HCT116 (cell line): ENCODE measurements at regions not wholly inside any gene's neighbourhood (a gene's known extent, or its start where the extent isn't known, plus 50 kb on each side); places are given as distances from the start of the nearest gene placed in this dataset.

Experiments used
- ATAC-seq: fragments of 200-7000 bp; cut with Tn5 transposase; 2 replicates; pipeline ENCODE4 v1.9.1; 2020; ENCODE audit warnings: mild to moderate bottlenecking, moderate library complexity
- BruUV-seq: library from RNA; stranded (reverse); fragments of 400-500 nt; replicated peaks from 2 replicates; lab custom pipeline; 2021; lab: Mats Ljungman, UMichigan
- CTCF ChIA-PET: fragments of 300-600 bp; sonication (Branson Sonifier 250); formaldehyde crosslinking; loops from one replicate; lab custom pipeline; 2021; ENCODE audit warnings: antibody characterized with exemption; lab: Charles Lee
- POLR2A ChIA-PET: fragments of 300-600, 350-600 bp; sonication (Branson Sonifier 250); formaldehyde crosslinking; loops from one replicate; lab custom pipeline; 2021; ENCODE audit warnings: antibody characterized with exemption; lab: Charles Lee
- RAD21 ChIA-PET, 2 experiments: fragments of 300-600 bp; sonication (Branson Sonifier 250); formaldehyde crosslinking; loops; one replicate each; lab custom pipeline; 2023; ENCODE audit warnings: low total read pairs in 2 of 2; ENCODE audit not compliant: uncharacterized antibody in 2 of 2, unreplicated experiment in 2 of 2, low non-redundant PET in 1 of 2; lab: Charles Lee
- DNase-seq: peaks from one replicate; pipeline ENCODE4 v3.0.0-alpha.2; 2010; ENCODE audit warnings: low read depth, low spot score
- H2AFZ ChIP-seq: fragments of 200-600 bp; shearing (Covaris generic), sonication (generic); 2 replicates; pipeline ENCODE4 v1.6.1; 2017; ENCODE audit warnings: low read depth, mixed run types, mixed read lengths, antibody characterized with exemption, low read length; ENCODE audit not compliant: poor library complexity, severe bottlenecking
- H3K27ac ChIP-seq: 2 replicates; pipeline ENCODE4 v1.5.1; 2012; ENCODE audit warnings: low read depth, low read length
- H3K27me3 ChIP-seq: fragments of 200-600 bp; sonication (generic); 2 replicates; pipeline ENCODE4 v1.6.1; 2016; ENCODE audit warnings: mixed run types, low read length, mixed read lengths; ENCODE audit not compliant: insufficient read depth
- H3K36me3 ChIP-seq, 2 experiments: fragments of 200-500 bp in 1 of 2; fragments of 200-600 bp in 1 of 2; sonication (Bioruptor generic) in 1 of 2; sonication (generic) in 1 of 2; 2 replicates each; pipeline versions ENCODE4 v1.5.1 to v1.6.1; 2014 to 2016; ENCODE audit warnings: low read length in 2 of 2, inconsistent platforms in 1 of 2, mixed read lengths in 1 of 2, mixed run types in 1 of 2; ENCODE audit not compliant: insufficient read depth in 2 of 2, control insufficient read depth in 1 of 2
- H3K4me1 ChIP-seq, 2 experiments: fragments of 200-600 bp in 1 of 2; sonication (generic) in 1 of 2; 2 replicates each; pipeline versions ENCODE4 v1.5.1 to v1.6.1; 2012 to 2017; ENCODE audit warnings: low read length in 2 of 2, inconsistent platforms in 1 of 2, mild to moderate bottlenecking in 1 of 2, mixed read lengths in 1 of 2, mixed run types in 1 of 2, moderate library complexity in 1 of 2; ENCODE audit not compliant: insufficient read depth in 2 of 2, control insufficient read depth in 1 of 2
- H3K4me2 ChIP-seq: fragments of 200-600 bp; sonication (generic); 2 replicates; pipeline ENCODE4 v1.6.1; 2017; ENCODE audit warnings: mixed run types, low read length, mixed read lengths
- H3K4me3 ChIP-seq, 2 experiments: fragments of 200-600 bp in 1 of 2; sonication (generic) in 1 of 2; replicated peaks in 1 of 2; 2 replicates each; pipeline ENCODE4 v1.5.1; 2011 to 2016; ENCODE audit warnings: low read length in 2 of 2, control low read depth in 1 of 2, low read depth in 1 of 2, mild to moderate bottlenecking in 1 of 2, mixed read lengths in 1 of 2, mixed run types in 1 of 2
- H3K79me2 ChIP-seq: fragments of 200-600 bp; sonication (generic); 2 replicates; pipeline ENCODE4 v1.6.1; 2017; ENCODE audit warnings: mild to moderate bottlenecking, mixed run types, low read length, moderate library complexity, mixed read lengths; ENCODE audit not compliant: insufficient read depth
- H3K9ac ChIP-seq: fragments of 200-600 bp; sonication (generic); 2 replicates; pipeline ENCODE4 v1.6.1; 2016; ENCODE audit warnings: low read length, mixed read lengths
- H3K9me2 ChIP-seq: fragments of 200-600 bp; sonication (generic), shearing (Covaris generic); 2 replicates; pipeline ENCODE4 v1.6.1; 2017; ENCODE audit warnings: mixed run types, mild to moderate bottlenecking, moderate library complexity; ENCODE audit not compliant: insufficient read depth
- H3K9me3 ChIP-seq, 2 experiments: fragments of 200-500 bp in 1 of 2; fragments of 200-600 bp in 1 of 2; sonication (Bioruptor generic) in 1 of 2; sonication (generic) in 1 of 2; 2 replicates each; pipeline ENCODE4 v1.6.1; 2014 to 2017; ENCODE audit warnings: low read length in 2 of 2, mixed read lengths in 2 of 2, inconsistent platforms in 1 of 2, low read depth in 1 of 2, mild to moderate bottlenecking in 1 of 2, mixed run types in 1 of 2, moderate library complexity in 1 of 2; ENCODE audit not compliant: control insufficient read depth in 1 of 2, insufficient read depth in 1 of 2
- H4K20me1 ChIP-seq: fragments of 200-600 bp; sonication (generic), shearing (Covaris generic); 2 replicates; pipeline ENCODE4 v1.6.1; 2017; ENCODE audit warnings: mixed run types, mild to moderate bottlenecking, moderate library complexity; ENCODE audit not compliant: insufficient read depth
- CEBPB ChIP-seq: IDR thresholded peaks from 2 replicates; pipeline ENCODE4 v1.6.1; 2012; ENCODE audit warnings: low read depth
- EGR1 ChIP-seq: IDR thresholded peaks from 2 replicates; pipeline ENCODE4 v1.6.1; 2012; ENCODE audit warnings: low read depth
- ELF1 ChIP-seq: IDR thresholded peaks from 2 replicates; pipeline ENCODE4 v1.6.1; 2012; ENCODE audit warnings: low read depth, borderline replicate concordance
- EZH2 ChIP-seq: fragments of 200-600 bp; sonication (generic); IDR thresholded peaks from 2 replicates; pipeline ENCODE4 v1.6.1; 2017; ENCODE audit warnings: antibody characterized with exemption, mixed run types
- EZH2phosphoT487 ChIP-seq: fragments of 200-600 bp; IDR thresholded peaks from 2 replicates; pipeline ENCODE4 v1.6.1; 2018; ENCODE audit warnings: antibody characterized with exemption, borderline replicate concordance
- FOSL1 ChIP-seq: IDR thresholded peaks from 2 replicates; pipeline ENCODE4 v1.6.1; 2012; ENCODE audit warnings: low read depth
- RAD21 ChIP-seq: IDR thresholded peaks from 2 replicates; pipeline ENCODE4 v1.6.1; 2012; ENCODE audit warnings: low read depth, mild to moderate bottlenecking
- SIN3A ChIP-seq: IDR thresholded peaks from 2 replicates; pipeline ENCODE4 v1.6.1; 2012; ENCODE audit warnings: low read depth
- SRF ChIP-seq: IDR thresholded peaks from 2 replicates; pipeline ENCODE4 v1.6.1; 2012; ENCODE audit warnings: low read depth
- TCF7L2 ChIP-seq: IDR thresholded peaks from 2 replicates; pipeline ENCODE4 v1.7.0; 2011; ENCODE audit warnings: borderline replicate concordance, inconsistent platforms; ENCODE audit not compliant: insufficient read depth, insufficient read length; ENCODE audit errors: extremely low read depth
- YY1 ChIP-seq: IDR thresholded peaks from 2 replicates; pipeline ENCODE4 v1.6.1; 2011; ENCODE audit warnings: low read length, low read depth, moderate library complexity, mild to moderate bottlenecking; ENCODE audit not compliant: insufficient replicate concordance; ENCODE audit errors: extremely low read depth
- ZFX ChIP-seq: fragments of 450-650 bp; IDR thresholded peaks from 2 replicates; pipeline ENCODE4 v1.6.1; 2017
- ZNF274 ChIP-seq: fragments of 200-500 bp; sonication (Bioruptor generic); IDR thresholded peaks from 2 replicates; pipeline ENCODE4 v1.6.1; 2014; ENCODE audit warnings: mild to moderate bottlenecking, low read depth, low read length, inconsistent platforms
- intact Hi-C: fragments of 100-400 bp; cut with micrococcal nuclease; formaldehyde crosslinking; loops from 2 replicates; pipeline ENCODE4 v1.10.0; 2022
- TF ChIP-seq, protein P1 (sequence below): IDR thresholded peaks from 2 replicates; pipeline ENCODE4 v1.6.1; 2011; ENCODE audit warnings: mild to moderate bottlenecking, low read length, moderate library complexity; ENCODE audit not compliant: insufficient replicate concordance; ENCODE audit errors: extremely low read depth
- TF ChIP-seq, protein P2 (sequence below), 3 experiments: fragments of 200-600 bp in 1 of 3; sonication (generic) in 1 of 3; IDR thresholded peaks in 2 of 3; conservative IDR thresholded peaks in 1 of 3; 2 replicates each; pipeline ENCODE4 v1.5.1; 2012 to 2017; ENCODE audit warnings: low read depth in 2 of 3, low read length in 2 of 3, antibody characterized with exemption in 1 of 3, borderline replicate concordance in 1 of 3, control low read depth in 1 of 3, mild to moderate bottlenecking in 1 of 3, mixed read lengths in 1 of 3, mixed run types in 1 of 3, moderate library complexity in 1 of 3; ENCODE audit not compliant: insufficient read depth in 1 of 3
- TF ChIP-seq, protein P3 (sequence below): IDR thresholded peaks from 2 replicates; pipeline ENCODE4 v1.6.1; 2012; ENCODE audit warnings: low read depth

DNA sequence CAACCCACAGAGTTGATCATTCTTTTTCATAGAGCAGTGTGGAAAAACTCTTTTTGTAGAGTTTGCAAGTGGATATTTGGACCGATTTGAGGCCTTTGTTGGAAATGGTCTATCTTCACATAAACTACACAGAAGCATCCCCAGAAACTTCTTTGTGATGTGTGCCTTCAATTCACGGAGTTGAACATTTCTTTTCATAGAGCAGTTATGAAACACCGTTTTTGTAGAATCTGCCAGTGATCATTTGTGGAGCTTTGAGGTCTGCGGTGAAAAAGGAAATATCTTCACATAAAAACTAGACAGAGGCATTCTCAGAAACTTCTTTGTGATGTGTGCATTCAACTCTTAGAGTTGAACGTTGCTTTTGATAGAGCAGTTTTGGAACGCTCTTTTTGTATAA is 618.4 kb upstream of the ZNF337 start:
- intact Hi-C loops = loop anchor here (10.0 kb wide), 1 partner anchor 60 kb away; no protein-coding TSS in a partner anchor
- H3K9me2 ChIP-seq = no peaks in the 10 kb centered on the region
- no peak overlapping the region for H3K4me2 ChIP-seq
- no peaks in the 10 kb centered on the region for H3K36me3 ChIP-seq
- TF ChIP-seq EZH2phosphoT487 (no peak), RAD21 (no peak), ELF1 (no peak), TCF7L2 (no peak), SRF (no peak), ZNF274 (no peak), FOSL1 (no peak), EZH2 (no peak), YY1 (no peak), CEBPB (no peak), ZFX (no peak), SIN3A (no peak), EGR1 (no peak)
- TF ChIP-seq, protein P1, sequence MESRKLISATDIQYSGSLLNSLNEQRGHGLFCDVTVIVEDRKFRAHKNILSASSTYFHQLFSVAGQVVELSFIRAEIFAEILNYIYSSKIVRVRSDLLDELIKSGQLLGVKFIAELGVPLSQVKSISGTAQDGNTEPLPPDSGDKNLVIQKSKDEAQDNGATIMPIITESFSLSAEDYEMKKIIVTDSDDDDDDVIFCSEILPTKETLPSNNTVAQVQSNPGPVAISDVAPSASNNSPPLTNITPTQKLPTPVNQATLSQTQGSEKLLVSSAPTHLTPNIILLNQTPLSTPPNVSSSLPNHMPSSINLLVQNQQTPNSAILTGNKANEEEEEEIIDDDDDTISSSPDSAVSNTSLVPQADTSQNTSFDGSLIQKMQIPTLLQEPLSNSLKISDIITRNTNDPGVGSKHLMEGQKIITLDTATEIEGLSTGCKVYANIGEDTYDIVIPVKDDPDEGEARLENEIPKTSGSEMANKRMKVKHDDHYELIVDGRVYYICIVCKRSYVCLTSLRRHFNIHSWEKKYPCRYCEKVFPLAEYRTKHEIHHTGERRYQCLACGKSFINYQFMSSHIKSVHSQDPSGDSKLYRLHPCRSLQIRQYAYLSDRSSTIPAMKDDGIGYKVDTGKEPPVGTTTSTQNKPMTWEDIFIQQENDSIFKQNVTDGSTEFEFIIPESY = no peak
- TF ChIP-seq, protein P2, sequence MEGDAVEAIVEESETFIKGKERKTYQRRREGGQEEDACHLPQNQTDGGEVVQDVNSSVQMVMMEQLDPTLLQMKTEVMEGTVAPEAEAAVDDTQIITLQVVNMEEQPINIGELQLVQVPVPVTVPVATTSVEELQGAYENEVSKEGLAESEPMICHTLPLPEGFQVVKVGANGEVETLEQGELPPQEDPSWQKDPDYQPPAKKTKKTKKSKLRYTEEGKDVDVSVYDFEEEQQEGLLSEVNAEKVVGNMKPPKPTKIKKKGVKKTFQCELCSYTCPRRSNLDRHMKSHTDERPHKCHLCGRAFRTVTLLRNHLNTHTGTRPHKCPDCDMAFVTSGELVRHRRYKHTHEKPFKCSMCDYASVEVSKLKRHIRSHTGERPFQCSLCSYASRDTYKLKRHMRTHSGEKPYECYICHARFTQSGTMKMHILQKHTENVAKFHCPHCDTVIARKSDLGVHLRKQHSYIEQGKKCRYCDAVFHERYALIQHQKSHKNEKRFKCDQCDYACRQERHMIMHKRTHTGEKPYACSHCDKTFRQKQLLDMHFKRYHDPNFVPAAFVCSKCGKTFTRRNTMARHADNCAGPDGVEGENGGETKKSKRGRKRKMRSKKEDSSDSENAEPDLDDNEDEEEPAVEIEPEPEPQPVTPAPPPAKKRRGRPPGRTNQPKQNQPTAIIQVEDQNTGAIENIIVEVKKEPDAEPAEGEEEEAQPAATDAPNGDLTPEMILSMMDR (IDR thresholded peaks at IDR 0.05 in 2 of 3, conservative IDR thresholded peaks at IDR 0.05 in 1 of 3; ENCODE audit: borderline replicate concordance in 1 of 3, insufficient read depth in 1 of 3, low read depth in 2 of 3, low read length in 2 of 3) = no peak
- TF ChIP-seq, protein P3, sequence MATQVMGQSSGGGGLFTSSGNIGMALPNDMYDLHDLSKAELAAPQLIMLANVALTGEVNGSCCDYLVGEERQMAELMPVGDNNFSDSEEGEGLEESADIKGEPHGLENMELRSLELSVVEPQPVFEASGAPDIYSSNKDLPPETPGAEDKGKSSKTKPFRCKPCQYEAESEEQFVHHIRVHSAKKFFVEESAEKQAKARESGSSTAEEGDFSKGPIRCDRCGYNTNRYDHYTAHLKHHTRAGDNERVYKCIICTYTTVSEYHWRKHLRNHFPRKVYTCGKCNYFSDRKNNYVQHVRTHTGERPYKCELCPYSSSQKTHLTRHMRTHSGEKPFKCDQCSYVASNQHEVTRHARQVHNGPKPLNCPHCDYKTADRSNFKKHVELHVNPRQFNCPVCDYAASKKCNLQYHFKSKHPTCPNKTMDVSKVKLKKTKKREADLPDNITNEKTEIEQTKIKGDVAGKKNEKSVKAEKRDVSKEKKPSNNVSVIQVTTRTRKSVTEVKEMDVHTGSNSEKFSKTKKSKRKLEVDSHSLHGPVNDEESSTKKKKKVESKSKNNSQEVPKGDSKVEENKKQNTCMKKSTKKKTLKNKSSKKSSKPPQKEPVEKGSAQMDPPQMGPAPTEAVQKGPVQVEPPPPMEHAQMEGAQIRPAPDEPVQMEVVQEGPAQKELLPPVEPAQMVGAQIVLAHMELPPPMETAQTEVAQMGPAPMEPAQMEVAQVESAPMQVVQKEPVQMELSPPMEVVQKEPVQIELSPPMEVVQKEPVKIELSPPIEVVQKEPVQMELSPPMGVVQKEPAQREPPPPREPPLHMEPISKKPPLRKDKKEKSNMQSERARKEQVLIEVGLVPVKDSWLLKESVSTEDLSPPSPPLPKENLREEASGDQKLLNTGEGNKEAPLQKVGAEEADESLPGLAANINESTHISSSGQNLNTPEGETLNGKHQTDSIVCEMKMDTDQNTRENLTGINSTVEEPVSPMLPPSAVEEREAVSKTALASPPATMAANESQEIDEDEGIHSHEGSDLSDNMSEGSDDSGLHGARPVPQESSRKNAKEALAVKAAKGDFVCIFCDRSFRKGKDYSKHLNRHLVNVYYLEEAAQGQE = no peak
- TF ChIP-seq, all 23 proteins: peak for 0
- no peaks in the 10 kb centered on the region for H3K79me2 ChIP-seq
- no peak for DNase-seq
- RAD21 ChIA-PET = no interaction called here
- H4K20me1 ChIP-seq = no peaks in the 10 kb centered on the region
- no peak for ATAC-seq
- H3K4me1 ChIP-seq = no peaks in the 10 kb centered on the region
- no peak overlapping the region for H3K27ac ChIP-seq
- H3K27me3 ChIP-seq = no peaks in the 10 kb centered on the region
- H3K9ac ChIP-seq = no peak overlapping the region
- no peak overlapping the region for H2AFZ ChIP-seq
- CTCF ChIA-PET = no interaction called here
- H3K9me3 ChIP-seq = no peaks in the 10 kb centered on the region
- no TSS peak for BruUV-seq
- no peak overlapping the region for H3K4me3 ChIP-seq
- POLR2A ChIA-PET = no interaction called here
